Endothelial cell (in vitro differentiated cells): ENCODE measurements at regions not wholly inside any gene's neighbourhood (a gene's known extent, or its start where the extent isn't known, plus 50 kb on each side); places are given as distances from the start of the nearest gene placed in this dataset.

Source experiments
- DNase-seq: peaks from one replicate; pipeline ENCODE4 v3.0.0; 2021; ENCODE audit warnings: low spot score
- H3K27ac Mint-ChIP-seq: one replicate; pipeline ENCODE4 v1.8.0; 2021; ENCODE audit warnings: mixed read lengths, inconsistent platforms; ENCODE audit not compliant: unreplicated experiment
- H3K27me3 Mint-ChIP-seq: one replicate; pipeline ENCODE4 v1.8.0; 2021; ENCODE audit warnings: mild to moderate bottlenecking, moderate library complexity, mixed read lengths, inconsistent platforms; ENCODE audit not compliant: unreplicated experiment
- H3K36me3 Mint-ChIP-seq: one replicate; pipeline ENCODE4 v1.8.0; 2021; ENCODE audit warnings: mild to moderate bottlenecking, low read depth, mixed read lengths, inconsistent platforms; ENCODE audit not compliant: unreplicated experiment
- H3K4me1 Mint-ChIP-seq: one replicate; pipeline ENCODE4 v1.8.0; 2021; ENCODE audit warnings: mild to moderate bottlenecking, mixed read lengths, inconsistent platforms; ENCODE audit not compliant: unreplicated experiment
- H3K4me3 Mint-ChIP-seq: one replicate; pipeline ENCODE4 v1.8.0; 2021; ENCODE audit warnings: mild to moderate bottlenecking, mixed read lengths, inconsistent platforms; ENCODE audit not compliant: unreplicated experiment
- H3K9me3 Mint-ChIP-seq: one replicate; pipeline ENCODE4 v1.8.0; 2021; ENCODE audit warnings: mixed read lengths, inconsistent platforms; ENCODE audit not compliant: unreplicated experiment
- CTCF ChIP-seq: fragments of 200-600 bp; sonication (generic); IDR thresholded peaks from one replicate; pipeline ENCODE4 v1.5.0; 2021; ENCODE audit warnings: antibody characterized with exemption; ENCODE audit not compliant: unreplicated experiment

GRCh38 chr7:135817583-135817982 is 69.0 kb upstream of the FAM180A start:
- Mint-ChIP-seq H3K4me1 (peaks cover 2% of the 10 kb centered on the region), H3K36me3 (no peaks in the 10 kb centered on the region), H3K4me3 (no peak overlapping the region), H3K9me3 (no peaks in the 10 kb centered on the region), H3K27ac (no peak overlapping the region), H3K27me3 (peaks cover 2% of the 10 kb centered on the region)
- no peak for TF ChIP-seq CTCF
- DNase-seq, result no peak

GRCh38 chr7:135815033-135815432 is 66.4 kb upstream of the FAM180A start:
- Mint-ChIP-seq H3K27ac (no peak overlapping the region), H3K4me1 (peaks cover 2% of the 10 kb centered on the region), H3K36me3 (no peaks in the 10 kb centered on the region), H3K4me3 (no peak overlapping the region), H3K27me3 (peaks cover 5% of the 10 kb centered on the region), H3K9me3 (no peaks in the 10 kb centered on the region)
- no peak for TF ChIP-seq CTCF
- DNase-seq, result no peak

- DNase-seq, result no peak
- Mint-ChIP-seq H3K27ac (no peak overlapping the region), H3K27me3 (peaks cover 6% of the 10 kb centered on the region), H3K4me3 (no peak overlapping the region), H3K36me3 (no peaks in the 10 kb centered on the region), H3K4me1 (peaks cover 2% of the 10 kb centered on the region), H3K9me3 (no peaks in the 10 kb centered on the region)
- TF ChIP-seq CTCF, result no peak
Measured at GRCh38 chr7:135812148-135812547, 63.5 kb upstream of the FAM180A start.

- Mint-ChIP-seq H3K4me3 (no peak overlapping the region), H3K27me3 (peaks cover 6% of the 10 kb centered on the region), H3K36me3 (no peaks in the 10 kb centered on the region), H3K9me3 (no peaks in the 10 kb centered on the region), H3K27ac (no peak overlapping the region), H3K4me1 (peaks cover 2% of the 10 kb centered on the region)
- TF ChIP-seq CTCF, result no peak
- no peak for DNase-seq
Measured at GRCh38 chr7:135811506-135811905, 62.9 kb upstream of the FAM180A start.

- no peak overlapping the region for H3K27ac Mint-ChIP-seq
- DNase-seq, result no peak
Measured at GRCh38 chr7:135808206-135808605, 59.6 kb upstream of the FAM180A start.

More at GRCh38 chr7:135808206-135808605, 59.6 kb upstream of the FAM180A start:
- Mint-ChIP-seq H3K4me1 (no peaks in the 10 kb centered on the region), H3K36me3 (no peaks in the 10 kb centered on the region), H3K9me3 (no peaks in the 10 kb centered on the region), H3K27me3 (peaks cover 5% of the 10 kb centered on the region), H3K4me3 (no peak overlapping the region)
- TF ChIP-seq CTCF, result no peak
